ENCODE measurements at regions not wholly inside any gene's neighbourhood (a gene's known extent, or its start where the extent isn't known, plus 50 kb on each side); places are given as distances from the start of the nearest gene placed in this dataset.

- no peak for DNase-seq (ENCODE audit: low read depth)
- no peak for TF ChIP-seq CTCF (IDR thresholded peaks at IDR 0.05; ENCODE audit: insufficient read depth, low read depth, low read length)
- Histone ChIP-seq H3K27me3 (ENCODE audit: control insufficient read depth, insufficient read depth, low read length) (no peaks in the 10 kb centered on the region), H3K36me3 (ENCODE audit: control insufficient read depth, insufficient read depth, low read length) (no peaks in the 10 kb centered on the region), H3K4me3 (ENCODE audit: low read depth, low read length) (no peak overlapping the region)
- ChIA-PET CTCF (interaction anchor here (0.6 kb wide), 1 partner anchor 53 kb away, joined by 5 read pairs; no protein-coding TSS in a partner anchor), POLR2A (no interaction called here)
These were observed 227.8 kb upstream of the CDH11 start for GRCh38 chr16:65349626-65350025.

GRCh38 chr16:65343556-65343955 lies 221.7 kb upstream of the CDH11 start:
- no peak for DNase-seq (ENCODE audit: low read depth)
- H3K27me3 ChIP-seq (ENCODE audit: control insufficient read depth, insufficient read depth, low read length): no peaks in the 10 kb centered on the region

GRCh38 chr16:65342231-65342866 lies 220.5 kb upstream of the CDH11 start:
- no peak for TF ChIP-seq CTCF (IDR thresholded peaks at IDR 0.05; ENCODE audit: insufficient read depth, low read depth, low read length)
- ChIA-PET POLR2A (no interaction called here), CTCF (no interaction called here)
- no peak for DNase-seq (ENCODE audit: low read depth)
- Histone ChIP-seq H3K27me3 (ENCODE audit: control insufficient read depth, insufficient read depth, low read length) (no peaks in the 10 kb centered on the region), H3K36me3 (ENCODE audit: control insufficient read depth, insufficient read depth, low read length) (no peaks in the 10 kb centered on the region), H3K4me3 (ENCODE audit: low read depth, low read length) (no peak overlapping the region)

More at GRCh38 chr16:65343556-65343955, 221.7 kb upstream of the CDH11 start:
- H3K36me3 ChIP-seq (ENCODE audit: control insufficient read depth, insufficient read depth, low read length): no peaks in the 10 kb centered on the region
- no peak for TF ChIP-seq CTCF (IDR thresholded peaks at IDR 0.05; ENCODE audit: insufficient read depth, low read depth, low read length)
- CTCF ChIA-PET: interaction anchor here (1.0 kb wide), 1 partner anchor 9 kb away, joined by 3 read pairs; no protein-coding TSS in a partner anchor
- POLR2A ChIA-PET: no interaction called here
- H3K4me3 ChIP-seq (ENCODE audit: low read depth, low read length): no peak overlapping the region

GRCh38 chr16:65339062-65339461 lies 217.2 kb upstream of the CDH11 start:
- H3K36me3 ChIP-seq (ENCODE audit: control insufficient read depth, insufficient read depth, low read length): no peaks in the 10 kb centered on the region
- no peaks in the 10 kb centered on the region for H3K27me3 ChIP-seq (ENCODE audit: control insufficient read depth, insufficient read depth, low read length)
- no peak overlapping the region for H3K4me3 ChIP-seq (ENCODE audit: low read depth, low read length)
- POLR2A ChIA-PET: no interaction called here
- CTCF ChIA-PET: no interaction called here
- TF ChIP-seq CTCF (IDR thresholded peaks at IDR 0.05; ENCODE audit: insufficient read depth, low read depth, low read length): no peak
- no peak for DNase-seq (ENCODE audit: low read depth)

- ChIA-PET POLR2A (interaction anchor here (0.6 kb wide), 1 partner anchor 11 kb away, joined by 3 read pairs; no protein-coding TSS in a partner anchor), CTCF (interaction anchor here (0.6 to 1.5 kb wide), 3 partner anchors 16 to 605 kb away, joined by 3 to 4 read pairs (median 3); no protein-coding TSS in a partner anchor)
- Histone ChIP-seq H3K27me3 (ENCODE audit: control insufficient read depth, insufficient read depth, low read length) (no peaks in the 10 kb centered on the region), H3K4me3 (ENCODE audit: low read depth, low read length) (no peak overlapping the region), H3K36me3 (ENCODE audit: control insufficient read depth, insufficient read depth, low read length) (no peaks in the 10 kb centered on the region)
- no peak for TF ChIP-seq CTCF (IDR thresholded peaks at IDR 0.05; ENCODE audit: insufficient read depth, low read depth, low read length)
- peak; percentile 83 for DNase-seq (ENCODE audit: low read depth)
These were observed 214.3 kb upstream of the CDH11 start for GRCh38 chr16:65336160-65336559.
